ENCODE measurements at regions not wholly inside any gene's neighbourhood (a gene's known extent, or its start where the extent isn't known, plus 50 kb on each side); places are given as distances from the start of the nearest gene placed in this dataset.

DNA sequence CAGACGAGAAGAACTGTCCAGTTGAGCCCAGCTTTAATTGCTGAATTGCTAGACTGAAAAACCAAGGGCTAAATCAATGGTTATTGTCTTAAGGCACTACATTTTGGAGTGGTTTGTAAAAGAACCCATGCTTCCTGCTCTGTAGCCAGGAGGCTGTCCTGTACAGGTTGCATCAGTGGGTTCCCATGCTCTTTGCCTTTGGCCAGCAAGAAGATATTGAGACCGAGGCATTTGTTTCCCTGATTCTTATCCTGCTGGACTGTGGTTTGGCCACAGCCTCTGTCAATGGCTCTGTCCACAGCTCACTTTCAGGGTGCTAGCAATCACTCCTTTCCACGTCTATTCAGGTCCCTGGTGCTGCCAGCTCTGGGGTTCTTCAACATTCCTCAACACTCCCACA is 89.6 kb downstream of the FAM43A start:
- H3K23ac ChIP-seq (ENCODE audit: low read length in 2 of 2) = no peak overlapping the region
- WGBS = 62% methylated on average over 3 of the region's 3 CpGs

DNA sequence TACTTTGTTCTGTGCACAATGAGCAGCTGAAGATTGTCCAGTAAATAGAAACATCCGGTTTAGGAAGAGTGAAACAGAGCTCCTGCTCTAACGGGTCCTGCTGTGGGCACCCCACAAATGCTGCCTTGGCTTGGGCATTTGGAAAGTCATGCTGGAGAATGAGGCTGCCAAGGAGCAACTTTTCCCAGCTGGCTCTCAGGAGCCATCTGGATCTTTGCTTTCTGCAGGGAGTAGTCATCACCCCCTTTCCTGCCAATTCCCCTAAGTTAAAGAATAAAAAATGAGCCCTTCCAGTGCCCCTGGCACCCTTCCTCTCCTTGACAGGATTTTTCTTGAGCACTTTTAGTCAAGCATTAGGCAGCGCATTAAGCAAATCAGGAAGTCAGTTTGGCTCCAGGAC is 90.0 kb downstream of the FAM43A start:
- H3K9me3 ChIP-seq (ENCODE audit: control insufficient read depth, low read length) = no peaks in the 10 kb centered on the region
- no peak overlapping the region for H4K8ac ChIP-seq (ENCODE audit: low read length)
- H2BK120ac ChIP-seq (ENCODE audit: low read depth, low read length) = no peak overlapping the region
- H3K14ac ChIP-seq (ENCODE audit: low read length in 2 of 2) = no peak overlapping the region
- H3K79me1 ChIP-seq (replicated peaks; ENCODE audit: low read length, poor library complexity, severe bottlenecking) = no peaks in the 10 kb centered on the region
- no peak overlapping the region for H2AFZ ChIP-seq (ENCODE audit: low read depth, low read length)
- H3K4me2 ChIP-seq (ENCODE audit: low read length, poor library complexity, severe bottlenecking) = no peak overlapping the region
- no peak overlapping the region for H2BK5ac ChIP-seq (ENCODE audit: low read depth, low read length, poor library complexity, severe bottlenecking)
- no peak overlapping the region for H2BK12ac ChIP-seq (ENCODE audit: low read length in 2 of 2)
- H3K4me3 ChIP-seq (ENCODE audit: insufficient read depth in 1 of 2, low read depth in 1 of 2, low read length in 2 of 2) = no peak overlapping the region
- peaks cover 31 to 57% of the 10 kb centered on the region in 2 experiments for H3K27me3 ChIP-seq (ENCODE audit: control insufficient read depth in 1 of 2, insufficient read depth in 1 of 2, low read length in 2 of 2)
- no peak overlapping the region for H3K27ac ChIP-seq (ENCODE audit: low read length, poor library complexity, severe bottlenecking)
- no peaks in the 10 kb centered on the region for H3K36me3 ChIP-seq (ENCODE audit: control insufficient read depth in 1 of 2, insufficient read depth in 2 of 2, low read depth in 1 of 2, low read length in 2 of 2)
- no peak overlapping the region for H3K9ac ChIP-seq (ENCODE audit: low read length)
- no peak overlapping the region for H2AK5ac ChIP-seq (ENCODE audit: low read length, severe bottlenecking)
- no peak for DNase-seq
- H3K18ac ChIP-seq (ENCODE audit: low read depth in 1 of 2, low read length in 2 of 2) = no peak overlapping the region
- H3K4me1 ChIP-seq (ENCODE audit: control insufficient read depth, insufficient read depth, low read depth, low read length) = peaks cover 6% of the 10 kb centered on the region
- H3K4ac ChIP-seq (ENCODE audit: low read depth in 1 of 2, low read length in 2 of 2) = no peak overlapping the region
- H4K91ac ChIP-seq (ENCODE audit: low read length) = no peak overlapping the region
- H3K23ac ChIP-seq (ENCODE audit: low read length in 2 of 2) = no peak overlapping the region
- WGBS = 92% methylated on average over 3 of the region's 3 CpGs
- H2BK15ac ChIP-seq (ENCODE audit: low read depth, poor library complexity, severe bottlenecking) = no peak overlapping the region

More for the DNA sequence above, 89.6 kb downstream of the FAM43A start:
- no peak overlapping the region for H4K91ac ChIP-seq (ENCODE audit: low read length)
- H3K27me3 ChIP-seq (ENCODE audit: control insufficient read depth in 1 of 2, insufficient read depth in 1 of 2, low read length in 2 of 2) = peaks cover 31 to 61% of the 10 kb centered on the region in 2 experiments
- H2AFZ ChIP-seq (ENCODE audit: low read depth, low read length) = no peak overlapping the region
- H3K27ac ChIP-seq (ENCODE audit: low read length, poor library complexity, severe bottlenecking) = no peak overlapping the region
- no peak overlapping the region for H3K4me2 ChIP-seq (ENCODE audit: low read length, poor library complexity, severe bottlenecking)
- no peaks in the 10 kb centered on the region for H3K79me1 ChIP-seq (replicated peaks; ENCODE audit: low read length, poor library complexity, severe bottlenecking)
- no peak overlapping the region for H2BK5ac ChIP-seq (ENCODE audit: low read depth, low read length, poor library complexity, severe bottlenecking)
- H2BK12ac ChIP-seq (ENCODE audit: low read length in 2 of 2) = no peak overlapping the region
- H2BK15ac ChIP-seq (ENCODE audit: low read depth, poor library complexity, severe bottlenecking) = no peak overlapping the region
- H2AK5ac ChIP-seq (ENCODE audit: low read length, severe bottlenecking) = no peak overlapping the region
- no peak overlapping the region for H4K8ac ChIP-seq (ENCODE audit: low read length)
- H3K4me1 ChIP-seq (ENCODE audit: control insufficient read depth, insufficient read depth, low read depth, low read length) = peaks cover 6% of the 10 kb centered on the region
- H3K9me3 ChIP-seq (ENCODE audit: control insufficient read depth, low read length) = no peaks in the 10 kb centered on the region
- H3K18ac ChIP-seq (ENCODE audit: low read depth in 1 of 2, low read length in 2 of 2) = no peak overlapping the region
- no peak overlapping the region for H3K14ac ChIP-seq (ENCODE audit: low read length in 2 of 2)
- no peak overlapping the region for H3K4me3 ChIP-seq (ENCODE audit: insufficient read depth in 1 of 2, low read depth in 1 of 2, low read length in 2 of 2)
- no peak for DNase-seq
- no peak overlapping the region for H2BK120ac ChIP-seq (ENCODE audit: low read depth, low read length)
- H3K36me3 ChIP-seq (ENCODE audit: control insufficient read depth in 1 of 2, insufficient read depth in 2 of 2, low read depth in 1 of 2, low read length in 2 of 2) = no peaks in the 10 kb centered on the region
- H3K4ac ChIP-seq (ENCODE audit: low read depth in 1 of 2, low read length in 2 of 2) = no peak overlapping the region
- H3K9ac ChIP-seq (ENCODE audit: low read length) = no peak overlapping the region

DNA sequence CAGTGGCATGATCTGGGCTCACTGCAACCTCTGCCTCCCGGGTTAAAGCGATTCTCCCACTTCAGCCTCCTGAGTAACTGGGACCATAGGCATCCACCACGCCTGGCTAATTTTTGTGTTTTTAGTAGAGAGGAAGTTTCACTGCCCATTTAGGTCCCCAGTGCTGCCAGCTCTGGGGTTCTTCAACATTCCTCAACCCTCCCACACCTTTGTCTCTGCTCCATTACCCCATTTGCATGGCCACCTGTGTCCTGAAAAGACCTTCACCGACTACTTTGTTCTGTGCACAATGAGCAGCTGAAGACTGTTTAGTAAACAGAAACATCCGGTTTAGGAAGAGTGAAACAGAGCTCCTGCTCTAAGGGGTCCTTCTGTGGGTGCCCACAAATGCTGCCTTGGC is 92.0 kb downstream of the FAM43A start:
- no peak overlapping the region for H3K4me2 ChIP-seq (ENCODE audit: low read length, poor library complexity, severe bottlenecking)
- no peak overlapping the region for H3K18ac ChIP-seq (ENCODE audit: low read depth in 1 of 2, low read length in 2 of 2)
- no peak overlapping the region for H3K23ac ChIP-seq (ENCODE audit: low read length in 2 of 2)
- H3K27ac ChIP-seq (ENCODE audit: low read length, poor library complexity, severe bottlenecking) = no peak overlapping the region
- no peak overlapping the region for H3K4me3 ChIP-seq (ENCODE audit: insufficient read depth in 1 of 2, low read depth in 1 of 2, low read length in 2 of 2)
- peaks cover 29 to 40% of the 10 kb centered on the region in 2 experiments for H3K27me3 ChIP-seq (ENCODE audit: control insufficient read depth in 1 of 2, insufficient read depth in 1 of 2, low read length in 2 of 2)
- WGBS = 75% methylated on average over 3 of the region's 5 CpGs
- H2AFZ ChIP-seq (ENCODE audit: low read depth, low read length) = no peak overlapping the region
- no peaks in the 10 kb centered on the region for H3K79me1 ChIP-seq (replicated peaks; ENCODE audit: low read length, poor library complexity, severe bottlenecking)
- no peak overlapping the region for H2BK15ac ChIP-seq (ENCODE audit: low read depth, poor library complexity, severe bottlenecking)
- no peak for DNase-seq
- H4K91ac ChIP-seq (ENCODE audit: low read length) = no peak overlapping the region
- peaks cover 6% of the 10 kb centered on the region for H3K4me1 ChIP-seq (ENCODE audit: control insufficient read depth, insufficient read depth, low read depth, low read length)
- no peak overlapping the region for H3K14ac ChIP-seq (ENCODE audit: low read length in 2 of 2)
- no peak overlapping the region for H2BK12ac ChIP-seq (ENCODE audit: low read length in 2 of 2)
- no peak overlapping the region for H2BK5ac ChIP-seq (ENCODE audit: low read depth, low read length, poor library complexity, severe bottlenecking)
- no peak overlapping the region for H4K8ac ChIP-seq (ENCODE audit: low read length)
- no peak overlapping the region for H3K4ac ChIP-seq (ENCODE audit: low read depth in 1 of 2, low read length in 2 of 2)
- no peak overlapping the region for H2BK120ac ChIP-seq (ENCODE audit: low read depth, low read length)
- H3K9ac ChIP-seq (ENCODE audit: low read length) = no peak overlapping the region
- no peaks in the 10 kb centered on the region for H3K36me3 ChIP-seq (ENCODE audit: control insufficient read depth in 1 of 2, insufficient read depth in 2 of 2, low read depth in 1 of 2, low read length in 2 of 2)
- no peaks in the 10 kb centered on the region for H3K9me3 ChIP-seq (ENCODE audit: control insufficient read depth, low read length)
- no peak overlapping the region for H2AK5ac ChIP-seq (ENCODE audit: low read length, severe bottlenecking)

DNA sequence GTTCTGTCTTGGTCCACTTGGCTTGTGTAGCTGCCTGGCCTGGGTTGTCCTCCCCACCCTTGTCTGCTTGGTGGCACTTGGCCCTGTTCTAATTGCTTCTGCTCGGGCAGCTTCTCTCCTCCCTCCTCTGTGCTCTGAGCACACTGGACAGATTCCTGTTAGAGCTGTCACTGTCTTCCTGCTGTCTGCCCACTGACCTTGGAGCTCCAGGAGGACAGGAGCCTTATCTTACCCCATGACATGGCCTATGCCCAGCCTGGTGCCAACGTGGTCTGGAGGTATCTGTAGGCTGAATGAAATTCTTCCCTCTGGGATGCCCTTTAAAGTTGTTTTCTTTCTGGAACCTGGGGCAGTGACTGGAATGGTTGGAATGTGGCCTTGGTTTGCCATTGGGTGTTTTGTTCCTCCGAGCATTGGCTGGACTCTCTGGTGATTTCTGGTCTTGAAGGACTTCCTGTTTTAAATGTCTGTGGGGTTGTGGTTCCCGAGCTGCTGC is 94.1 kb downstream of the FAM43A start:
- Histone ChIP-seq H2BK5ac (ENCODE audit: low read depth, low read length, poor library complexity, severe bottlenecking) (no peak overlapping the region), H2AK5ac (ENCODE audit: low read length, severe bottlenecking) (no peak overlapping the region)
- WGBS = 24% methylated on average over 4 of the region's 4 CpGs

More for the DNA sequence above, 94.1 kb downstream of the FAM43A start:
- H3K27me3 ChIP-seq (ENCODE audit: control insufficient read depth in 1 of 2, insufficient read depth in 1 of 2, low read length in 2 of 2) = peaks cover 29 to 36% of the 10 kb centered on the region in 2 experiments
- H3K4me1 ChIP-seq (ENCODE audit: control insufficient read depth, insufficient read depth, low read depth, low read length) = peaks cover 6% of the 10 kb centered on the region
- no peak overlapping the region for H4K91ac ChIP-seq (ENCODE audit: low read length)
- H3K18ac ChIP-seq (ENCODE audit: low read depth in 1 of 2, low read length in 2 of 2) = no peak overlapping the region
- H3K9me3 ChIP-seq (ENCODE audit: control insufficient read depth, low read length) = no peaks in the 10 kb centered on the region
- no peaks in the 10 kb centered on the region for H3K36me3 ChIP-seq (ENCODE audit: control insufficient read depth in 1 of 2, insufficient read depth in 2 of 2, low read depth in 1 of 2, low read length in 2 of 2)
- no peak overlapping the region for H3K4me3 ChIP-seq (ENCODE audit: insufficient read depth in 1 of 2, low read depth in 1 of 2, low read length in 2 of 2)
- no peak overlapping the region for H2BK12ac ChIP-seq (ENCODE audit: low read length in 2 of 2)
- no peak overlapping the region for H2AFZ ChIP-seq (ENCODE audit: low read depth, low read length)
- H3K23ac ChIP-seq (ENCODE audit: low read length in 2 of 2) = no peak overlapping the region
- no peak overlapping the region for H2BK15ac ChIP-seq (ENCODE audit: low read depth, poor library complexity, severe bottlenecking)
- H3K14ac ChIP-seq (ENCODE audit: low read length in 2 of 2) = no peak overlapping the region
- no peaks in the 10 kb centered on the region for H3K79me1 ChIP-seq (replicated peaks; ENCODE audit: low read length, poor library complexity, severe bottlenecking)
- no peak overlapping the region for H3K27ac ChIP-seq (ENCODE audit: low read length, poor library complexity, severe bottlenecking)
- no peak overlapping the region for H4K8ac ChIP-seq (ENCODE audit: low read length)
- peak; percentile 5 for DNase-seq
- no peak overlapping the region for H3K4me2 ChIP-seq (ENCODE audit: low read length, poor library complexity, severe bottlenecking)
- no peak overlapping the region for H3K9ac ChIP-seq (ENCODE audit: low read length)
- no peak overlapping the region for H3K4ac ChIP-seq (ENCODE audit: low read depth in 1 of 2, low read length in 2 of 2)
- H2BK120ac ChIP-seq (ENCODE audit: low read depth, low read length) = no peak overlapping the region

Data from mesenchymal stem cell (in vitro differentiated cells and primary cell).